ENCODE measurements at regions not wholly inside any gene's neighbourhood (a gene's known extent, or its start where the extent isn't known, plus 50 kb on each side); places are given as distances from the start of the nearest gene placed in this dataset.

GRCh38 chr4:154911608-154912098 is 130.6 kb downstream of the RBM46 start:
- TF ChIP-seq CTCF (conservative IDR thresholded peaks at IDR 0.05; ENCODE audit: low read length) (no peak), EZH2phosphoT487 (IDR thresholded peaks at IDR 0.05; ENCODE audit: borderline replicate concordance) (no peak)

Measured in Loucy (cell line).